GM12874 (cell line): ENCODE measurements at regions not wholly inside any gene's neighbourhood (a gene's known extent, or its start where the extent isn't known, plus 50 kb on each side); places are given as distances from the start of the nearest gene placed in this dataset.

Experiments
- TF ChIP-seq, protein P1 (sequence below): IDR thresholded peaks from 2 replicates; pipeline ENCODE4 v1.5.1; 2011; ENCODE audit warnings: low read depth, mild to moderate bottlenecking, control low read depth, low read length, moderate library complexity; ENCODE audit not compliant: insufficient read depth

DNA sequence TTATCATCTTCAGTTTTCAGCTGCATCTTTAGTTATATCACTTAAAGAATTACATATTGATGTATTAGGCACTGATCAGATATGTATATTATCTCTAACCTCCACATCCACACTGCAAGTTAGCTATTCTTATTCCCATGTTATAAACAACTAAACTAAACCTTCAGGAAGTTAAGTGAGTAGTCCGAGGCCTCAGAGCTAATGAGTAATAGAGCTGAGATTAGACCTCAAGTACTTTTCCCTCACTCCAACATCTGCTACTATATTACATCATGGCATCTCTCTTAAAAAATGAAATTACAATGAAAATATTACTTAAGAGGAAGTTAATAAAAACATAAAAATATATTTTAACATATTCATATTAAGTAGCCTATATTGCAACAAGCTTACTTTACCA, 183.6 kb upstream of the MAP2 start:
- TF ChIP-seq, protein P1, sequence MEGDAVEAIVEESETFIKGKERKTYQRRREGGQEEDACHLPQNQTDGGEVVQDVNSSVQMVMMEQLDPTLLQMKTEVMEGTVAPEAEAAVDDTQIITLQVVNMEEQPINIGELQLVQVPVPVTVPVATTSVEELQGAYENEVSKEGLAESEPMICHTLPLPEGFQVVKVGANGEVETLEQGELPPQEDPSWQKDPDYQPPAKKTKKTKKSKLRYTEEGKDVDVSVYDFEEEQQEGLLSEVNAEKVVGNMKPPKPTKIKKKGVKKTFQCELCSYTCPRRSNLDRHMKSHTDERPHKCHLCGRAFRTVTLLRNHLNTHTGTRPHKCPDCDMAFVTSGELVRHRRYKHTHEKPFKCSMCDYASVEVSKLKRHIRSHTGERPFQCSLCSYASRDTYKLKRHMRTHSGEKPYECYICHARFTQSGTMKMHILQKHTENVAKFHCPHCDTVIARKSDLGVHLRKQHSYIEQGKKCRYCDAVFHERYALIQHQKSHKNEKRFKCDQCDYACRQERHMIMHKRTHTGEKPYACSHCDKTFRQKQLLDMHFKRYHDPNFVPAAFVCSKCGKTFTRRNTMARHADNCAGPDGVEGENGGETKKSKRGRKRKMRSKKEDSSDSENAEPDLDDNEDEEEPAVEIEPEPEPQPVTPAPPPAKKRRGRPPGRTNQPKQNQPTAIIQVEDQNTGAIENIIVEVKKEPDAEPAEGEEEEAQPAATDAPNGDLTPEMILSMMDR, result no peak

DNA sequence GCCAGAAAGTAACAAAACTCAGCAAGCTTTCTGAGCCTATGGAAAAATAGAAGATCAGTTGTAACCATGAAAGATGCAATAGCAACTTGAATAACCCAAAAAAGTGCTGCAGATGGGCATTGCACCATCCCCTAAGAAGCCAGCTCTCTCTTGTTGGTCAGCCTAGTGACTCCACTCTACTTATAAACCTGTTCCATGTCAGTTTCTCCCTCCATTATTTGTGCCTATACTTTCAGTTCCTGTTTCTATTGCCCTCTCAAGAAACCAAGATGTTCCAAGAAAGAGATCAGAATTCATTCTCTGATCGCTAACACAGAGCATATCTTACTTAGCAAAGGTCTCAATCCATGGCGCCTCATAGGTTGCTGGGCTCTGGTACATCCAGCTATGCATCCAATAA, 170.3 kb upstream of the MAP2 start:
- TF ChIP-seq, protein P1, result no peak

DNA sequence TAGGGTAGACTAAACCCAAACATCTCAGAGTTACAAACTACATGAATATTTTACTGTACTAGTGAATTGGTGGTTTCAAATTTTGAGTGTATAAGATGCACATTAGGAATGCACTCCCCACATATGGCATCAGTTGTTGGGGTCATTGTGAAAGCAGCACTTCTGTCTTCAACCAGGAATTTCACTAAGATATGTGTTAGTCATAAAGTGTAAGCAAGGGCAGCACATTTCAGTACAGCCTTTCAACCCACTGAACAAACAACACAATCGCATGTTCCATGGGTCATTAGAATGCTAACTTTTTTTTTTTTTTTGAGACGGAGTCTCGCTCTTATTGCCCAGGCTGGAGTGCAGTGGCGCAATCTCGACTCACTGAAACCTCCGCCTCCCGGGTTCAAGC, 164.1 kb upstream of the MAP2 start:
- TF ChIP-seq, protein P1, result no peak

DNA sequence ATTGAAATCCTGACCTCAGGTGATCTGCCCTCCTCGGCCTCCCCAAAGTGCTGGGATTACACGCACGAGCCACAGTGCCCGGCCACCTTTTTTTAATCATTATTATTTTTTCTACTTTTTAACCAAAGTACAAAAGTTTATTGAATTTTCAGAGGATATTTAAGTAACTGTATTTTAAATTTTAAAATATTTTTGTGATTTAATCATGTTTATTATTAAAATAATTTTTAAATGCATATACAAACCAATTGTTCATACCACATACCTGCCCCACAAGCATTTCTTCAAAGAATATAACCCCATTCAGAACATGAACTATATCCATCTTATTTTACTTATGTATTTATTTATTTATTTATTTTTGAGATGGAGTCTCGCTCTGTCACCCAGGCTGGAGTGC, 163.6 kb upstream of the MAP2 start:
- TF ChIP-seq, protein P1, result no peak

DNA sequence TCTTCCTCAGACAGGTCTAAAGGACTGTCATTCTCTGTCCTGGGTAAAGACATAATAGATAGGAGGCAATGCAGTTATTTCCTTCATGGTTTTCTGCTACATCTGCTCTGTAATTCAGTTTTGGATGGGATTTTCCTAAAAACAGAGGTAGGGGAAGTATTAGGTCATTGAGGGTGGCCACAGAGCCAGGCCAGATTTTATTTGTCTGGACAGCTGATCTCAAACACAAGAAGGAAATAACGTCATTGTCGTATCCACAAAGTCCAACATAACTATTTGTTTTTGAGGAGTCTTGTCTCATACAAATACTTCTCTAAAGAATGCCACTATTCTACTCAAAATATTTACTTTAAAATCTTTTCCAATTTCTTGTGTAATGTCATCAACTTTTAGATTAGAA, 154.8 kb upstream of the MAP2 start:
- TF ChIP-seq, protein P1, result no peak

DNA sequence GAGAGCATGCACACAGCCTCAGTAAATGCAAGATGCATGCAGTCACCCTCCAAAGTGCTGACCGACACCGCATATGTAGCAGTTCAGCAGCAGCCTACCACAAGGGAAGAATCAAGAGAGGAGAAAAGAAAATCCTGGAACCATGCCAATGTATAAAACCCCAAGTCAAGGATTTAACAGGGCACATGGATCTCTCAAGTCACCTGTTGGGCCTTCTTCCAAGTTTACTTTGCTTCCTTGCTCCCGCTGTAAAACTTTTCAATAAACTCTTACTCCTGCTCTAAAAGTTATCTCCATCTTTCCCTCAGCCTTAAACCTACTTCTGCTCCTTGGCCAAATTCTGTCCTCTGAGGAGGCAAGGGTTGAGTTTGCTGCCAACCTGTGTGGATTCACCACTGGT, 147.8 kb upstream of the MAP2 start:
- TF ChIP-seq, protein P1, result no peak

DNA sequence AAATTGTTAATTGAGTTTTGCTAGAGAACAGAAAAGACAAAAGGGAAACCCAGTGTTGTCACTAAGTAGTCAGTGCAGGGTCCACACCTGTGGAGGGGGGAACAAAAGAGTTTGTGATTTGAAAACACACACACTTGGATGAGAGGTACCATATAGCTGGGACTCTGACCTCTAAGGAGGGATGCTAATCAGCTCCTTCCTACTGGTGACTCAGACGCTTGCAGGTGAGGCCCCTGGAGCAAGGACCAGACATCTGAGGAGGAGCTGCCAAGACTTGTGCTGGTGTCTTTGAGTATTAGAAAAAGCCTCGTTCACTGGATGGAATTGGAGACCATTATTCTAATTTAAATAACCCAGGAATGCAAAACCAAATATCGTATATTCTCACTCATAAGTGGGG, 146.4 kb upstream of the MAP2 start:
- TF ChIP-seq, protein P1, result no peak

DNA sequence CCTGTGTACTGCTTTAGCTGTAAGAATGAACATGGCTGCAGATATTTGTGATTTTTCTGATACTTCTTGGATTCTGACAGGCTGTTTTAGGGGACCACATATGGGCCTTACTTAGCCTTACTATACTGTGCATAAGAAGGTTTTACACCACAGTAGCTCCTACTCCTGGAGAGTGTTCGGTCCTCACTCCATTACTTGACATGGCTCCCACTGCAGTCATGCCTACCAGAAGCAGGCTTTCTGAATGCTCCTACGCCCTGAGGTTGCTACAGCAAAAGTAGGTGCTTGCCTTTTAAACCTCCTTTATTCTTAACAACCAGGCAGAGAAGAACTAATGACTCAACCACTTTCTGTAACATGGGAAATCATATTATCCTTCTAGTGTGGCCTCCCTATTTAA, 125.2 kb upstream of the MAP2 start:
- TF ChIP-seq, protein P1, result no peak
